ENCODE measurements at regions not wholly inside any gene's neighbourhood (a gene's known extent, or its start where the extent isn't known, plus 50 kb on each side); places are given as distances from the start of the nearest gene placed in this dataset.

- DNase-seq (ENCODE audit: low spot score) = no peak
These were observed 477.7 kb downstream of the IGSF11 start for GRCh38 chr3:118556983-118557382.

- DNase-seq (ENCODE audit: low spot score) = no peak
These were observed 477.1 kb downstream of the IGSF11 start for GRCh38 chr3:118557513-118557912.

- DNase-seq (ENCODE audit: low spot score) = no peak
These were observed 475.4 kb downstream of the IGSF11 start for GRCh38 chr3:118559286-118559685.

GRCh38 chr3:118564800-118565199 lies 469.8 kb downstream of the IGSF11 start:
- no peak for DNase-seq (ENCODE audit: low spot score)

GRCh38 chr3:118573912-118574311 lies 460.7 kb downstream of the IGSF11 start:
- DNase-seq (ENCODE audit: low spot score) = no peak

GRCh38 chr3:118577055-118577777 lies 457.4 kb downstream of the IGSF11 start:
- no peak for DNase-seq (ENCODE audit: low spot score)

- no peak for DNase-seq (ENCODE audit: low spot score)
These were observed 456.1 kb downstream of the IGSF11 start for GRCh38 chr3:118578559-118578958.

- DNase-seq (ENCODE audit: low spot score) = no peak
These were observed 447.5 kb downstream of the IGSF11 start for GRCh38 chr3:118587037-118587741.

- no peak for DNase-seq (ENCODE audit: low spot score)
These were observed 446.8 kb downstream of the IGSF11 start for GRCh38 chr3:118587847-118588246.

- DNase-seq (ENCODE audit: low spot score) = no peak
These were observed 441.4 kb downstream of the IGSF11 start for GRCh38 chr3:118593277-118593670.

- no peak for DNase-seq (ENCODE audit: low spot score)
These were observed 437.5 kb downstream of the IGSF11 start for GRCh38 chr3:118597184-118597583.

GRCh38 chr3:118607915-118608820 lies 426.5 kb downstream of the IGSF11 start:
- DNase-seq (ENCODE audit: low spot score) = no peak

- no peak for DNase-seq (ENCODE audit: low spot score)
These were observed 416.2 kb downstream of the IGSF11 start for GRCh38 chr3:118618247-118619040.

- no peak for DNase-seq (ENCODE audit: low spot score)
These were observed 408.2 kb downstream of the IGSF11 start for GRCh38 chr3:118626453-118626852.

GRCh38 chr3:118628704-118629341 lies 405.8 kb downstream of the IGSF11 start:
- DNase-seq (ENCODE audit: low spot score) = peak; percentile 82

- no peak for DNase-seq (ENCODE audit: low spot score)
These were observed 404.8 kb downstream of the IGSF11 start for GRCh38 chr3:118629821-118630220.

GRCh38 chr3:118635711-118636110 lies 398.9 kb downstream of the IGSF11 start:
- DNase-seq (ENCODE audit: low spot score) = no peak

- no peak for DNase-seq (ENCODE audit: low spot score)
These were observed 397.8 kb downstream of the IGSF11 start for GRCh38 chr3:118636841-118637240.

- DNase-seq (ENCODE audit: low spot score) = no peak
These were observed 396.8 kb downstream of the IGSF11 start for GRCh38 chr3:118637846-118638245.

GRCh38 chr3:118641608-118642007 lies 393.0 kb downstream of the IGSF11 start:
- peak; percentile 67 for DNase-seq (ENCODE audit: low spot score)

- no peak for DNase-seq (ENCODE audit: low spot score)
These were observed 363.5 kb downstream of the IGSF11 start for GRCh38 chr3:118671192-118671591.

All from ecto neural progenitor cell (in vitro differentiated cells).